NCI-H82 (cell line): ENCODE measurements at regions not wholly inside any gene's neighbourhood (a gene's known extent, or its start where the extent isn't known, plus 50 kb on each side); places are given as distances from the start of the nearest gene placed in this dataset.

Experiments used
- DNase-seq: peaks from one replicate; lab custom pipeline; 2025; lab: John Stamatoyannopoulos, UW

- no peak for DNase-seq
Observed at GRCh38 chr11:19403196-19403895, 162.6 kb upstream of the E2F8 start.

GRCh38 chr11:19400296-19400695, 159.6 kb upstream of the E2F8 start:
- DNase-seq = no peak

- no peak for DNase-seq
Observed at GRCh38 chr11:19398772-19399527, 158.2 kb upstream of the E2F8 start.

- DNase-seq = no peak
Observed at GRCh38 chr11:19398273-19398672, 157.5 kb upstream of the E2F8 start.

GRCh38 chr11:19395050-19395449, 154.3 kb upstream of the E2F8 start:
- no peak for DNase-seq

- DNase-seq = no peak
Observed at GRCh38 chr11:19394525-19395016, 153.8 kb upstream of the E2F8 start.

GRCh38 chr11:19393941-19394340, 153.2 kb upstream of the E2F8 start:
- DNase-seq = no peak

GRCh38 chr11:19392847-19393518, 152.2 kb upstream of the E2F8 start:
- no peak for DNase-seq

- DNase-seq = no peak
Observed at GRCh38 chr11:19392321-19392720, 151.6 kb upstream of the E2F8 start.

GRCh38 chr11:19391652-19392051, 150.9 kb upstream of the E2F8 start:
- no peak for DNase-seq

- DNase-seq = no peak
Observed at GRCh38 chr11:19391026-19391425, 150.3 kb upstream of the E2F8 start.

GRCh38 chr11:19389787-19390303, 149.1 kb upstream of the E2F8 start:
- no peak for DNase-seq

- DNase-seq = peak; percentile 44
Observed at GRCh38 chr11:19382131-19382611, 141.4 kb upstream of the E2F8 start.

- DNase-seq = no peak
Observed at GRCh38 chr11:19380375-19380774, 139.6 kb upstream of the E2F8 start.

GRCh38 chr11:19379465-19379864, 138.7 kb upstream of the E2F8 start:
- DNase-seq = no peak

GRCh38 chr11:19378814-19379213, 138.1 kb upstream of the E2F8 start:
- DNase-seq = no peak

- no peak for DNase-seq
Observed at GRCh38 chr11:19377881-19378280, 137.1 kb upstream of the E2F8 start.

- DNase-seq = no peak
Observed at GRCh38 chr11:19375440-19375839, 134.7 kb upstream of the E2F8 start.

- no peak for DNase-seq
Observed at GRCh38 chr11:19374151-19374569, 133.4 kb upstream of the E2F8 start.

- DNase-seq = no peak
Observed at GRCh38 chr11:19372381-19372780, 131.6 kb upstream of the E2F8 start.

- DNase-seq = no peak
Observed at GRCh38 chr11:19370100-19370861, 129.5 kb upstream of the E2F8 start.
